WTC11 (cell line): ENCODE measurements at regions not wholly inside any gene's neighbourhood (a gene's known extent, or its start where the extent isn't known, plus 50 kb on each side); places are given as distances from the start of the nearest gene placed in this dataset.

Experiments used
- ATAC-seq: fragments of 200-7000 bp; cut with Tn5 transposase; 2 replicates; pipeline ENCODE4 v1.10.0; 2021; ENCODE audit warnings: mild to moderate bottlenecking, moderate library complexity
- CTCF ChIA-PET: fragments of 300-600 bp; sonication (Branson Sonifier 250); formaldehyde crosslinking; loops from one replicate; lab custom pipeline; 2021; ENCODE audit warnings: antibody characterized with exemption; lab: Charles Lee
- POLR2A ChIA-PET: fragments of 350-600 bp; sonication (Branson Sonifier 250); formaldehyde crosslinking; loops from one replicate; lab custom pipeline; 2021; ENCODE audit warnings: antibody characterized with exemption; lab: Charles Lee
- DNase-seq: peaks from one replicate; pipeline ENCODE4 v3.0.0; 2021; ENCODE audit warnings: low spot score
- H3K27ac Mint-ChIP-seq: 2 replicates; pipeline ENCODE4 v1.8.0; 2021; ENCODE audit warnings: mixed read lengths
- H3K27me3 Mint-ChIP-seq: 2 replicates; pipeline ENCODE4 v1.8.0; 2021; ENCODE audit warnings: low read depth, mild to moderate bottlenecking, moderate library complexity, mixed read lengths
- H3K36me3 Mint-ChIP-seq: 2 replicates; pipeline ENCODE4 v1.8.0; 2021; ENCODE audit warnings: mixed read lengths
- H3K4me1 Mint-ChIP-seq: 2 replicates; pipeline ENCODE4 v1.8.0; 2022; ENCODE audit warnings: mixed read lengths
- H3K4me3 Mint-ChIP-seq: 2 replicates; pipeline ENCODE4 v1.8.0; 2021; ENCODE audit warnings: mild to moderate bottlenecking, moderate library complexity, mixed read lengths
- H3K9me3 Mint-ChIP-seq: 2 replicates; pipeline ENCODE4 v1.8.0; 2021; ENCODE audit warnings: mixed read lengths
- ATF1 ChIP-seq: sonication (generic); formaldehyde crosslinking; IDR thresholded peaks from 2 replicates; pipeline ENCODE4 v1.8.1; 2023; ENCODE audit warnings: mild to moderate bottlenecking, moderate library complexity, missing genetic modification reagents
- ATF2 ChIP-seq: sonication (generic); formaldehyde crosslinking; IDR thresholded peaks from 2 replicates; pipeline ENCODE4 v1.8.1; 2022; ENCODE audit warnings: low read depth, missing genetic modification reagents, borderline replicate concordance
- E2F5 ChIP-seq: sonication (generic); formaldehyde crosslinking; IDR thresholded peaks from 2 replicates; pipeline ENCODE4 v1.8.1; 2022; ENCODE audit warnings: mild to moderate bottlenecking, moderate library complexity, missing genetic modification reagents
- ELF4 ChIP-seq: sonication (generic); formaldehyde crosslinking; IDR thresholded peaks from 2 replicates; pipeline ENCODE4 v1.8.1; 2022; ENCODE audit warnings: low read depth, mild to moderate bottlenecking, moderate library complexity, missing genetic modification reagents
- FOXJ3 ChIP-seq: sonication (generic); formaldehyde crosslinking; IDR thresholded peaks from 2 replicates; pipeline ENCODE4 v1.9.0; 2021; ENCODE audit warnings: missing genetic modification reagents, mild to moderate bottlenecking, borderline replicate concordance
- GABPB1 ChIP-seq: sonication (generic); formaldehyde crosslinking; IDR thresholded peaks from 2 replicates; pipeline ENCODE4 v1.8.1; 2023; ENCODE audit warnings: mild to moderate bottlenecking, missing genetic modification reagents
- GRHL2 ChIP-seq: fragments of 250-450 bp; sonication (Bioruptor Pico); IDR thresholded peaks from 2 replicates; pipeline ENCODE4 v1.8.0; 2022; ENCODE audit warnings: mild to moderate bottlenecking, moderate library complexity; ENCODE audit not compliant: insufficient replicate concordance, severe bottlenecking
- IRF1 ChIP-seq: sonication (generic); formaldehyde crosslinking; IDR thresholded peaks from 2 replicates; pipeline ENCODE4 v1.8.0; 2023; ENCODE audit warnings: missing genetic modification reagents
- MYBL2 ChIP-seq: sonication (generic); formaldehyde crosslinking; IDR thresholded peaks from 2 replicates; pipeline ENCODE4 v1.8.1; 2023; ENCODE audit warnings: mild to moderate bottlenecking, moderate library complexity, missing genetic modification reagents
- OVOL2 ChIP-seq: fragments of 250-450 bp; sonication (Bioruptor Pico); IDR thresholded peaks from 2 replicates; pipeline ENCODE4 v1.9.0; 2021; ENCODE audit warnings: mild to moderate bottlenecking, borderline replicate concordance
- PRDM15 ChIP-seq: sonication (generic); formaldehyde crosslinking; IDR thresholded peaks from 2 replicates; pipeline ENCODE4 v1.8.0; 2022; ENCODE audit warnings: missing genetic modification reagents
- TEAD1 ChIP-seq: sonication (generic); formaldehyde crosslinking; IDR thresholded peaks from 2 replicates; pipeline ENCODE4 v1.8.0; 2022; ENCODE audit warnings: mild to moderate bottlenecking, missing genetic modification reagents
- ZBTB43 ChIP-seq: sonication (generic); formaldehyde crosslinking; IDR thresholded peaks from 2 replicates; pipeline ENCODE4 v1.8.1; 2023; ENCODE audit warnings: mild to moderate bottlenecking, missing genetic modification reagents
- ZNF219 ChIP-seq: sonication (generic); formaldehyde crosslinking; IDR thresholded peaks from 2 replicates; pipeline ENCODE4 v1.8.0; 2023; ENCODE audit warnings: missing genetic modification reagents, mild to moderate bottlenecking, borderline replicate concordance
- ZNF232 ChIP-seq: sonication (generic); formaldehyde crosslinking; IDR thresholded peaks from 2 replicates; pipeline ENCODE4 v1.8.0; 2022; ENCODE audit warnings: mild to moderate bottlenecking, missing genetic modification reagents
- ZNF317 ChIP-seq: sonication (generic); formaldehyde crosslinking; IDR thresholded peaks from 2 replicates; pipeline ENCODE4 v1.8.1; 2023; ENCODE audit warnings: low read depth, mild to moderate bottlenecking, moderate library complexity, missing genetic modification reagents, borderline replicate concordance
- ZNF416 ChIP-seq: fragments of 250-450 bp; sonication (Bioruptor Pico); IDR thresholded peaks from 2 replicates; pipeline ENCODE4 v1.9.0; 2021; ENCODE audit warnings: mild to moderate bottlenecking, inconsistent platforms
- ZNF425 ChIP-seq: fragments of 250-450 bp; sonication (Bioruptor Pico); conservative IDR thresholded peaks from 2 replicates; pipeline ENCODE4 v1.9.0; 2021; ENCODE audit warnings: mild to moderate bottlenecking

- TF ChIP-seq E2F5 (CRISPR knock-in tag) (no peak), ATF1 (no peak), ZNF232 (CRISPR knock-in tag) (no peak), ZNF416 (CRISPR knock-in tag) (no peak), TEAD1 (no peak), ATF2 (CRISPR knock-in tag) (no peak), OVOL2 (CRISPR knock-in tag) (no peak), ZNF425 (no peak)
- TF ChIP-seq, all 79 proteins: peak for 0
- Mint-ChIP-seq H3K36me3 (no peaks in the 10 kb centered on the region), H3K27me3 (no peaks in the 10 kb centered on the region), H3K9me3 (peaks cover 3% of the 10 kb centered on the region; the same call in 1 of the 2 replicates), H3K27ac (no peak overlapping the region), H3K4me3 (no peak overlapping the region), H3K4me1 (peaks cover 16% of the 10 kb centered on the region)
- no peak for ATAC-seq
- ChIA-PET CTCF (no interaction called here), POLR2A (no interaction called here)
- no peak for DNase-seq
Observed at GRCh38 chr13:71962126-71962525, 95.1 kb upstream of the DACH1 start.

GRCh38 chr13:71949441-71949840 is 82.4 kb upstream of the DACH1 start:
- peaks cover 5% of the 10 kb centered on the region; the same call in 1 of the 2 replicates for H3K36me3 Mint-ChIP-seq
- ATAC-seq, result peak; percentile 72
- POLR2A ChIA-PET, result no interaction called here
- TF ChIP-seq MYBL2 (CRISPR knock-in tag) (no peak), FOXJ3 (CRISPR knock-in tag) (no peak), ZNF219 (CRISPR knock-in tag) (no peak), ZNF425 (no peak), IRF1 (CRISPR knock-in tag) (no peak), ATF2 (CRISPR knock-in tag) (no peak), GRHL2 (no peak), PRDM15 (no peak), ZNF317 (CRISPR knock-in tag) (no peak), GABPB1 (CRISPR knock-in tag) (no peak), ZBTB43 (no peak), ELF4 (no peak)
- TF ChIP-seq, all 79 proteins: peak for 0
- no peak overlapping the region for H3K27ac Mint-ChIP-seq
- no peaks in the 10 kb centered on the region for H3K4me1 Mint-ChIP-seq
- H3K27me3 Mint-ChIP-seq, result no peaks in the 10 kb centered on the region
- H3K9me3 Mint-ChIP-seq, result peaks cover 5% of the 10 kb centered on the region
- CTCF ChIA-PET, result no interaction called here
- DNase-seq, result no peak
- H3K4me3 Mint-ChIP-seq, result no peak overlapping the region
